GM18511 (cell line): ENCODE measurements at regions not wholly inside any gene's neighbourhood (a gene's known extent, or its start where the extent isn't known, plus 50 kb on each side); places are given as distances from the start of the nearest gene placed in this dataset.
"Not testable (repeated sequence)": the region's sequence is repeated elsewhere in the genome, so short reads cannot be mapped to it uniquely, and the experiment has no call there.

Experiments
- ATAC-seq: cut with Tn5 transposase; IDR thresholded peaks from one replicate; pipeline ENCODE4 v1.9.1; 2021; ENCODE audit warnings: mild to moderate bottlenecking, moderate library complexity; ENCODE audit not compliant: unreplicated experiment

GRCh38 chr9:24708814-24709213, 163.1 kb upstream of the IZUMO3 start:
- ATAC-seq, result no peak

GRCh38 chr9:24698881-24699518, 153.3 kb upstream of the IZUMO3 start:
- no peak for ATAC-seq

- ATAC-seq, result no peak
Observed at GRCh38 chr9:24672336-24672735, 126.6 kb upstream of the IZUMO3 start.

GRCh38 chr9:24657387-24657786, 111.7 kb upstream of the IZUMO3 start:
- no peak for ATAC-seq

GRCh38 chr9:24652181-24652580, 106.5 kb upstream of the IZUMO3 start:
- no peak for ATAC-seq

- not testable (repeated sequence) for ATAC-seq
Observed at GRCh38 chr9:24628809-24629208, 83.1 kb upstream of the IZUMO3 start.

GRCh38 chr9:24625097-24625496, 79.4 kb upstream of the IZUMO3 start:
- no peak for ATAC-seq

- ATAC-seq, result no peak
Observed at GRCh38 chr9:24624481-24624880, 78.8 kb upstream of the IZUMO3 start.

GRCh38 chr9:24620741-24621140, 75.0 kb upstream of the IZUMO3 start:
- no peak for ATAC-seq

- ATAC-seq, result no peak
Observed at GRCh38 chr9:24616863-24617262, 71.2 kb upstream of the IZUMO3 start.

- ATAC-seq, result no peak
Observed at GRCh38 chr9:24614070-24614469, 68.4 kb upstream of the IZUMO3 start.

- ATAC-seq, result no peak
Observed at GRCh38 chr9:24608599-24608998, 62.9 kb upstream of the IZUMO3 start.

GRCh38 chr9:24602693-24603352, 57.1 kb upstream of the IZUMO3 start:
- no peak for ATAC-seq
